Suppressor macrophage treated with lipopolysaccharide for 1 hour (primary cell): ENCODE measurements at regions not wholly inside any gene's neighbourhood (a gene's known extent, or its start where the extent isn't known, plus 50 kb on each side); places are given as distances from the start of the nearest gene placed in this dataset.

ENCODE experiments used
- DNase-seq, 3 donors: peaks; one replicate each; pipeline ENCODE4 v3.0.0-alpha.2; 2020 to 2022

DNA sequence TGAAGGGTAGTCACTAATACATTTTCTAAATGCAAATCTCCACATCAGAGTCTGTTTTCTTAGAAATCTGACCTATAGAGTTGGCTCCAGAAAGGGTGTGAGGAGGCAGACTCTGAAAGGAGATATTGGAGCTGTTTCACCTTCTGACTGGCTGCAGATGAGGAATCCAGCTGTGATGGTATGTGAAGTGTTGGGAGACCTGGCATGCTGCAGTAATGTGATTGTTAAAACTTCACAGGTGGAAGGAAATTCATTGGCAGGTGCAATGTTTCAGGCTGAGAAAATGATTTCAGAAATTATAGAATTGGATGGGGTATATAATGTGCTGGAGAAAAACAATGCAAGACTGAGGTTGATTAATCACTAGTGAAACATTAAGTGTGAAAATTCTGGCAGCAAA is 1134.0 kb upstream of the LRRN3 start:
- no peak for DNase-seq

DNA sequence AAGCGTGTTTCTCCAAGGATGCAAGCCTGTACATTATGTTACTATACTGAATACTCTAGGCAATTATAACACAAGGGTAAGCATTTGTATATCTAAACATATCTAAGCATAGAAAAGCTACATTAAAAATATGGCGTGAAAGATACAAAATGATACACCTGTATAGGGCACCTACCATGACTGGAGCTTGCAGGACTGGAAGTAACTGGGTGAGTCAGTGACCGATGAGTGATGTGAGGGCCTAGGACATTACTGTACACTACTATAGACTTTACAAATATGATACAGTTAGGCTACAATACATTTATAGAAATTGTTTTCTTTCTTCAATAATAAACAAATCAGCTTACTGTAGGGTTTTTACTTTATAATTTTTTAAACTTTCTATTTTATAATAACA is 1127.2 kb upstream of the LRRN3 start:
- no peak for DNase-seq

DNA sequence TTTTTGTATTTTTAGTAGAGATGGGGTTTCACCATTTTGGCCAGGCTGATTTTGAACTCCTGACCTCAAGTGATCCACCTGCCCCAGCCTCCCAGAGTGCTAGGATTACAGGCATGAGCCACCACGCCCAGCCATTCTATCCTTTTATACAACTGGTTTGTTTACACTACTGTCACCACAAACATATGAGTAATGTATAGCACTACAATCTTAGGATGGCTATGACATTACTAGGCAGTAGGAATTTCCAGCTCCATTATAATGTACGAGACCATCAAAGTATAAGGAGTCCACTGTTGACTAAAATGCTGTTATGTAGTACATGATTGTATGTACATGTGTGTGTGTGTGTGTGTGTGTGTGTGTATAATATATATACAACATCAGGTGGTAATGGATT is 1126.1 kb upstream of the LRRN3 start:
- DNase-seq, result no peak

DNA sequence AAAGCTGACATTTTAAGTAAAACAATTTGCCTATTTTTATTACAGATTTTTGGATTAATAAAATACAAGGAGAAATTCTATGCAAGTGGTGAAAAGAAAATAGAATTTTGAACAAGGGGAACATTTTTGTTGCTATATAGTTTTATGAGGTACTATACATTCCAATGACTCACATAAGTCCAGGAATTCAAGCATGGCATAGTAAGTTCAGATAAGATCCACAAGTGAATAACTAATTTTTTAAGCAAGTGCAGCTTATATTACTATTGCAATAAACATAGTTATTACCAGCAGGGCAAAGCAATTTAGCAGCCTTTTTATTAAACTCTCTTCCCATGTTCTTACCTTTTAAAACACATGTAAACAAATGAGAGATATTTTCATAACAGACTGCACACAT is 1123.5 kb upstream of the LRRN3 start:
- no peak for DNase-seq

DNA sequence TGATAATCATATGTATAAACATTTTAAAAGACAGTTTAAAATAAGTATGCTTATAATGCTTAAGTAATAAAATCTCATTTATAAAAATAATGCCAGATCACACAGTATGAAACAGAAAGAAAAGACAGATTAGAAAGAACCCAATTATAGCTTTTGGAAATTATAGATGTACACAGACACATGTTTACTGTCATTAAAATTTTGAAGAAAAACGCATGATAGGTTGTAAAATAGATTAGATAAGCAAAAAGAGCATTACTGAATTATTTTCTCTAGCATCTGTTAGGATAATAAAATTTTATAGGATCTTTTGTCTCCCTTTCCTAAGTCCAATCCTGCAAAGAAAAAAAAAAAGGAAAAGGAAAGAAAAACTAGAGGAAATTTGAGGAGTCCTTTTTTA is 1107.3 kb upstream of the LRRN3 start:
- no peak for DNase-seq

DNA sequence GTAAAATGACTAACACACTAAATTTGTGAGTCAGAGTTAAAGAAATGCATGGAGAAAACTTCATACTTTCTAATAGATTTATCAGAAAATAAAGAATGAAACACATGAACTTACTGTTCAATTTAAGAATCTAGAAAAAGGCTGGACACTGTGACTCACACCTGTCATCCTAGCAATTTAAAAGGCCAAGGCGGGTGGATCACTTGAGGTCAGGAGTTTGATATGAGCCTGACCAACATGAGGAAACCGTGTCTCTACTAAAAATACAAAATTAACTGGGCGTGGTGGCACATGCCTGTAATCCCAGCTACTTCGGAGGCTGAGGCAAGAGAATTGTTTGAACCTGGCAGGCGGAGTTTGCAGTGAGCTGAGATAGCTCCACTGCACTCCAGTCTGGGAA is 1106.2 kb upstream of the LRRN3 start:
- no peak for DNase-seq

DNA sequence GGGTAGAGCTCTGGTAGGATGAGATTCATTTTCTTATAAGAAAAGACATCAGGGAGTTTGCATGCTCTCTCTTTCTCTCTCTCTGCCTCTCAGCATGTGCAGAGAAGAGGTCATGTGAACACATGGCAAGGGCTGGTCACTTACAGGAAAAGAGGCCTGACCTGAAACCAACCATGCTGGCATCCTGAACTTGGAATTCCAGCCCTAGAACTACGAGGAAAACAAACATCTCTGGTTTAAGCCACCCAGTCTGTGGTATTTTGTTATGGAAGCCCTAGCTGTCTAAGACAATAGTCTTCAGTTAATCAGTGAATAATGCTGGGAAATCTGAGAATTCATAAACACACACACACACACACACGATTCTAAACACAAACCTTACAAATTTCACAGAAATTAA is 1104.2 kb upstream of the LRRN3 start:
- DNase-seq, result no peak

DNA sequence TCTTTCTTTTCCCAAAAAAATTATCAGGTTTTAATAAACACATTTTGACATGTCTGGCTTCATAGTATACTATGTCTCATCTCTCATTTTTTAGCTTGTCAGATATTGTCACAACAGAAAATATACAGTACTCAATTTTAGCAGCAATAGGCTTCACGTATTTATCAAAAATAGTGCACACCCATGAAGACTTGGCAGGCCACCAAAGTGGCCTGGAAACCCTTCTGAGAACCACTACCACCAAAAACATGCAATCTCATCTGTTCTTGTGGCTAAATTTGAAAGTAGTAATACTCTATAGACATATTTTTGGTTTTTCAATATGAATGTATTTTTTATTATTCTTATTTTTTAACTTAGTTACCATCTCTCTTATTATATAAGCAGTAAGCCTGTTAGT is 1094.5 kb upstream of the LRRN3 start:
- no peak for DNase-seq

DNA sequence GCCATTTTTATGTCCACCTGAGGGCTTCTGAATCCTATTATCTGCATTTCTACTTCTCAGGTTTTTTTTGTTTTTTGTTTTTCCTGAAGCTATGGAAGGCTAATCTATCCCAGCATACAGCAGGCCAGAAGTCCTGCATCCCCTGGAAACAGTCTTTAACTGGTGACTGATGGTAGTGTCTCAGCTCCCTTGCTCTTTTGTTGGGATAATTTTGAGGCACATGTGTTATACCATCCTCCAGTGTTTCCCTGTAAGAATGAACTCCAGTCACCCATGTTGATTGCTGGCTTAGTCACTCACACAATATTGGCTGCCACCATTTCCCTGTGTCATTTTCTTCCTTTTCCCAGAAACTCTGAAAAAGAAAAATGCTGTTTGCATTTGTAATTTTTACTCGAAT is 1094.0 kb upstream of the LRRN3 start:
- DNase-seq, result no peak

DNA sequence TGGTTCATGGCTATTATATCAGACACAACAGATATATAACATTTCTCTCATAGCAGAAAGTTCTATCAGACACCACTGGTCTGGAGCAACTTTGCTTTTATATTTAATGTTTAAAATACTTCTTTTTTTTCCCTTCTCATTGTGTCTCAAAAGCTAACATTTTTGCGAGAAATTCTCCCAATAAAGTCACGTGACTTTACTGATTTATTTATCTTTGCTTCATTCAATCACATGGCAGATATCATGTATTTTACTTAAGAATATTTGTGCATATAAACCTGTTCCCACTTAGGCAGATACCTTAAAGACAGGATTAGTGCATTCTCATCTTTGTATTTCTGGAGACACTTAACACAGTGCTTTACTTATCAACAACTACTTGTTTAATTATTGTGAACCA is 1093.1 kb upstream of the LRRN3 start:
- DNase-seq, result no peak

DNA sequence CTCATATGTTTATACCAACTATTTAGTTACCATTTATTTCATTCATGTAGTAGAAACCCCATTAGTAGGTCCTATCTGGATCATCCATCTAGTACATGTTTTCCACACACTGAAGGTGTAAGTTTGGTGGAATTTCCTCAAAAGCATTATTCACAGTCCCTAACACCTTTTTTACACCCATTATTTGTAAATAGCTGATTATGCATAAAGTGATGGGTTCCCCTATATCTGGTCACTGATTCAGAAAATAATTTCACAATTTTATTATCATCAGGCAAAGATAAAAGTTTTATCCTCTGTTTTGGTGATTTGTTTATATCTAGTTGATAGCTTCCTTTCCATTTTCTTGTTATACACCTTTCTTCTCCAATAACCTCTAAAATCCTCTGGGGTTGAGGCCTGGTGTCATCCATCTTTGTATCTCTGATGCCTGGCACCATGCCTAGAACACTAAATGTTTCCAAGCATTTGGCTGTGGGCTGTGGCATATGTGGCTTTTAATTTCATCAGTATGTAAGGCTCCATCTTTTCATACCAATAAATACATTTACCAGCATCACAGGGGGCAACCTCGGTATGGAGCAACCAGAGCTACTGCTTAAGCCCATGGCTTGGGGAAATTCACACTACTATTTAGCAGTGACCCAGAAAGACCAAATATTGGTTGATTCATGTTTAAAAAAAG is 1089.5 kb upstream of the LRRN3 start:
- DNase-seq, result no peak

DNA sequence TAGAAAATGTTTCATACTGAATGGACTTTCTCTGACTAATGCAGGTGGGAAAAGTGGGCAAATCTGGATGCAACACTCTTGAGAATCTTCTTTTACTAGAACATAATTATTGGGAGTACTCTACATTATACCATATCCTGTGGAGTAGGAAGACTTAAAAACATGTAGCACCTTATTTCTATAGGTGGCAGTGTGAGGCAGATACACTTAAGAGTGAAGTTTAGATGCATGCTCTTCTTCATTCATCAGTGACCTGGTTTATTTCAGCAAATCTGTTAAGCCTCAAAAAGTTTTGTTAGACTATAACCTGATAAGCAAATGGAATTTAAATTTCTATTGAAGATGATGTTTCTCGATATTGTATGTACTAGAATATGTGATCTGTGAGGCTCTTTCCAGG is 1087.1 kb upstream of the LRRN3 start:
- no peak for DNase-seq

DNA sequence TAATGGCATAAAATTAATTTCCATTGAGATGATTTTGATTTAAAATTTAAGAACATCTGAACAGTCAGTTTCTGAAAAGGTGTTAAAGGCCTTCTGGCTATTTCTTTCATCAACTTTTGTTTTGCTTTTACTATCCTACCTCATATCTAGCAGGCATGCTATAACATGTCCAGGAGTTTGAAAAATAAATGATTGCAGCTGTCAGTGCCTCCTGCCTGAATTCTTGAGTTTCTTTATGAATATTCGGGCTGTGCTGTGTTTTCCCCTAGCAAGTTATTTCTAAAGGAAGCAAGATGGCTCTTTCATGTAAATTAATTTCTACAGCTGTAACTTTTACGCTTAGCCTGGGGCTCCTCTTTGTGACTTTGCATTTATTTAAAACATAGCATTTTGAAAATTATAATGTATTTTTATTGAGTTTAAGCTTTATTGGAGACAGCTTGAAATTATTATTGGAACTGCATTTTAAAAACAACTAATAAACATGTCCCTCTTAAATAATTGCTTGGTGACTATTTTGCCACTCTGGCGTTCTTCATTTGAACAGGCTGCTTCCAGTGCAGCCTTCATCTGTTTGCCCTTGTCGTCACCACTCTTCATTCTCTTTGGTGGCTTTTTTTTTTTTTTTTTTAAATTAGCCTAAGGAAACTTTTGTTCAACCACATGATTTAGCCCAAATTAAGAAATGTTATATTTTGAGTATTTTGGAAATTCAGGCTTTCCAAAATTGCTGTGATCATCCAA is 1083.4 kb upstream of the LRRN3 start:
- DNase-seq, result no peak

DNA sequence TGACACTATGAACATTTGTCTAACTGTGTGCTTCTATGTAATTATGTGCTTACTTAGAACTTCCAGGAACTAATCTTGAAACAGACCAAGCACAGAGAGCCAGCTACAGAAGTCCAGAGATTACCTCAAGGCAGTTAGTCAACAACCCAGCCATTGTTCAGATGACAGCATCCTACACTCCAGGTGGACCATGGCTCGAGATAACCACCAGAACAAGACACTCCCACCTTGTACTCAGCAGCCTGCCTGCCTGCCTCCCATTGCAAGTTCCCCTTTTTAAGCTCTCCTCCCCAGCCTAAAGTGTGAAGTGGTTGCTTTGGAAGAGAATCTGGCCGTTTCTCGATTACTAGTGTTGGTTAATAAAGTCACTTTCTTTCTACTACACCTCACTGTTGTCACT is 1080.6 kb upstream of the LRRN3 start:
- no peak for DNase-seq

DNA sequence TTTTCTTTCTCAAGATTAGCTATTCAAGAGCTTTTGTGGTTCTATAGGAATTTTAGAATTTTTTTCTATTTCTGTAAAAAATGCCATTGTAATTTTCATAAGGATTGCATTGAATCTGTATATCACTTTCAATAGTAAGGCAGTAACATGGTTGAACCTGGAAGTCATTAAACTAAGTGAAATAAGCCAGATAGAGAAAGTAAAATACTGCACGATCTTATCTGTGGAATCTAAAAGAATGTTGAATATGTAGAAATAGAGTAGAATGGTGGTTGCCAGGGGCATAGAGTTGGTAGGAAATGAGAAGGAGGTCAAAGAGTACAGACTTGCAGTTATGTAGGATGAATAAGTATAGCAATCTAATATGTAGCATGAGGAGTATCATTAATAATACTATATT is 1073.5 kb upstream of the LRRN3 start:
- DNase-seq, result no peak

DNA sequence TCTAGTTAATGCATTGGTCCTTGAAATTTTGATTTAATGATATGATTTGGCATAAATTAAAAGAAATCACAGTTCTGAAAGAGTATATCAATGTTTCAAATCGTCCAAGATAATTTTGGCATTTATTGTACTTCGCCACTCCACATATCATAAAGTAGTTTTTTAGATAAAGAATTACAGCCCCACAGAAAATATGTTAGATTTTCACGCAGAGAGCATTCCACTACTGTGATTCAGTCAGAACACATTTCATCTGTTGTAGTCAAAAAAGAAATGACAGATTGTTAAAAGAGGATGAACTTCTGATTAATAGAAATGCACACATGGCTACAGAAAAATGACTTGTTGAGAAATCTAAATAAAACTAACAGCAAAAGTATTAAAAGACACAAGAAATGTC is 1063.5 kb upstream of the LRRN3 start:
- DNase-seq, result no peak

DNA sequence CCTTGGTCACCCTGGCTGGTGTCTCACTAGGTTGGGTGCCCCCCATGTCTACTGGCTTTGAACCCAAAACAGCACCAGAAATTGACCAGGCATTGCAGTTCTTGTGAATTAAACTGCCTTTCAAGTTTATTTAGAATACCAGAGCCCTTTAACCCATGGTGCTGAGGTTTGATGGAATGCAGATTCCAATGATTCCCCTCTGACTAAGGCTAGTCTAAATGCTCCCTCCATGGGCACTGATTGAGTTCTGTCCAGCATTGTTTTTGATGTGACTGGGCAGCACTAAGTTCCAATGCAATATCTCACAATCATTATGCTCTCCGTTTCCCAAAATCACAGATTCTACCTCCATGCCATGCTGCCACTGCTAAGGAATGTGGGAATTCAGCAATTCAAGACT is 1047.4 kb upstream of the LRRN3 start:
- DNase-seq, result no peak

DNA sequence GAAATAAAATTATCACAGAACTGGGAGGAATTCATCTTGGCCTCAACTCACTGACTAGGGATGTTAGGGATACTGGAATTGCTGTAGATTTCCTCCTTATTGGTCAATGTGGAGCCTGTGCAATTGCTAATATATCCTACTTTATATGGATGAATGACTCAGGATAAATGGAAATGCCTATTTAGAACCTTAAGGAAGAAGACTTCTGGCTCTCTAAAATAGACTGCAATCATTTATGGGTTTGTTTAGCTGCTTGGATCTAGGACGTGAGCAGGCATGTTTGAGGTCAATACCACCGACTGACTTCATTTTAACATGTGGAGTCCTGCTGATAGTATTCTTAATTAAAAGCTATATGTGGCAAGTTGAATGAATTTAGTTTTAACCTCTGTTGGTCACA is 1040.1 kb upstream of the LRRN3 start:
- no peak for DNase-seq

DNA sequence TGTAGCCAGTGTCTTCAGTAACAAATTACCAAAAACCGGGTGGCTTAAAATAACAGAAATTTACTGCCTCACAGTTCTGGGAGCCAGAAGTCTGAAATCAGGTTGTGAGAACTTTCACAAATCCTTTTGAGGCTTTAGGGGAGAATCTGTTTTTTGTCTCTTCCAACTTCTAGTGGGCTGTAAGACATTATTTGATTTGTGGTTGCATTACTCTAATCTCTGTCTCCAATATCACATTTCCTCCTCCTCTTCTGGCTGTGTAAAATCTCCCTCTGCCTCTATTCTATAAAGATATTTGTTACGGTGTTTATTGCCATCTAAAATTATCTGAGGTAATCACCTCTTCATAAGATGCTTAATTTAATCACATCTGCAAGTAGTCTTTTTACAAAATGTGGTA is 1039.6 kb upstream of the LRRN3 start:
- DNase-seq, result no peak

DNA sequence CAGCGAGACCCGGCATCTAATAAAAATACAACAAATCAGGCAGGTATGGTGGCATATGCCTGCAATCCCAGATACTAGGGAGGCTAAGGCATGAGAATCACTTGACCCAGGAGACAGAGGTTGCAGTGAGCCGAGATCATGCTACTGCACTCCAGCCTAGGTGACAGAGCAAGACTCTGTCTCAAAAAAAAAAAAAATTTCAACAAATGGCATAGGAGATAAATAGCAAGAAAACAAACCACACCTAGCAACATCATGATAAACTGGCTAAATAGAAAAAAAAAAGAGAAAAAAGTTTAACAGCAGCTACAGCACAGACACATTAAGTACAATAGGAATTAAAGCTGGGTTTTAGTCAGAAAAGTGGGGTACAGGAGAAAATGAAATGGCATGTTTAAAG is 1034.6 kb upstream of the LRRN3 start:
- no peak for DNase-seq

DNA sequence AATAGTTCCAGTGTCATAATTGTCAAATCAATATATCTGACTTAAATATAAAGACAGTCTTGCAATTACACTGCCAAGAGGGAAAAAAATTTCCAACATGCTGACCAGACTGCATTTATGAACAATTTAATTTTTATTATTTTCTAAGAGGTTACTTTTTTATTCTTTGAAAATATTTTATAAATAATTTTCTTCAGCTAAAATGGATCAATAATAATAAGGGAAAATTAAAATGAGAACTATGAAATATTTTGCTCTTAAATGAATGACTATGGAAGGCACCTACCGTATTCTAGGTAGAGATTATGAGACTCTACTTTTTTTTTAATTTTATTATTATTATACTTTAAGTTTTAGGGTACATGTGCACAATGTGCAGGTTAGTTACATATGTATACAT is 1032.5 kb upstream of the LRRN3 start:
- no peak for DNase-seq

DNA sequence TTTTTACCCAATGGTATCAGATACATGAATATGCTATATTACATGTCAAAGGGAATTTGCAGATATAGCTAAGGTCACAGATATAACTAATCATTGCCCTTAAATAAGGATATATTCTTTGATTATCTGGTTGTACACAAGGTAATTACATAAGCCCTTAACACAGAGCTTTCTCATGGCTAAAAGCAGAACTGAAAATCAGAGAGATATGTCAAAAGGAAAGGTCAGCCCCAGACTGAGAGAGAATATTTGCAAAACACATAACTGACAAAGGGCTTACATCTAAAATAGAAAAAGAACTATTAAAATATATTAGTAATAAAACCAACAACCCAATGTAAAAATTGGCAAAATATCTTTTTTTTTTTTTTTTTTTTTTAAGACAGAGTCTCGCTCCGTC is 1029.5 kb upstream of the LRRN3 start:
- DNase-seq, result no peak

DNA sequence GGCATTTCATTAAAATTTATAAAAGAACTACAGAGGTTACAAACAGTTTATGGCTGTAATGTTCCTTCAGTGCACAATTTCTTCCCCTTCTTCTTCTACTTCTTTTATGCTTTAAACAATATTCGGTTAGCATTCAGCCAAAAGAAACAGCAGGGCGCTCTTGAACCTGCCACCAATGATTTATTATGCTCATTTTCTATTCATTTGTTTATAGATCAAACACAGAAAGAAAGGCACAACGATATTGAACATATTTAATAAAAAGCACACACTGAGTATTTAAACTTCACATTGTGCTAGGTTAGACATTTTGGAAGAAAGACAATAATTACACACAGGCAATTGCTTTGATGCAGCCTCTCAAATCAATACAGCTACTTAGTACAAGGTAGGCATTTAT is 1025.8 kb upstream of the LRRN3 start:
- no peak for DNase-seq

DNA sequence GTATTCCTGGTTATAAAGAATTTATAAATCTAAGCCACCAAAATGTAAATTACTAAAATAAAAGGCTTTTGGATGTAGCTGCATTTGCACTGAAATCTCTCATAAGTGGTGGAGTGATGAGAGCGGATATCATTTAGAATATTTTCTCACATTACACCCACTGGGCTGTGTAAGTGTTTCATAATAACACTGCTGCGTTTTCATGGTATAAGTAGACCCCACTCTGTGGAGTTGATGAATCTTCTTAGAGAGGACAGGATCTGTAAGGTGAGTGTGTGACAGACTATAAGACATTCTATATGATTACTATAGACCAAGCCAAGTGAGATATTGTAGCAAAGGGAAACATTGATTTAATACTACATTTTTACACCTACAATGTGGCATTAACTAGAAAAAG is 1024.1 kb upstream of the LRRN3 start:
- DNase-seq, result no peak

DNA sequence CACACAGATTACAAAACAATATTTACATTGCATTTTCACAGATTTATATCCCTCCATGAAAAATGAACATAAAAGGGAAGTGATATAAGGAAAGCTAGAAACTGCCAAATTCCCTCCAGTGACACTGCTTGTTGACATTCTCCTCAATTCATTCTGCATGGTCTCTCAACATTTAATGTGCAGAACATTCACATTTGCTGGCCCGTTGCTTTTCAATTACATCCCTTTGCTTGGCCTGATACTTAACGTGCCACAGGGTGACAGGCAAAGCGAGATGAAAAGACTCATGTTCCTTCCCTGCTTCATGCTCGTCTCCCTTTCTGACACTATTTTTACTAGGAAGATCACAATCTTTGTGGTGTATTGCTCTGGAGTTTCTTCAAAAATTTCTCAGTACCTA is 1019.7 kb upstream of the LRRN3 start:
- DNase-seq, result no peak
